NCI-H146 treated with DMSO at 0.1 percent for 48 hours (cell line): ENCODE measurements at regions not wholly inside any gene's neighbourhood (a gene's known extent, or its start where the extent isn't known, plus 50 kb on each side); places are given as distances from the start of the nearest gene placed in this dataset.

ENCODE experiments used
- DNase-seq: peaks from one replicate; lab custom pipeline; 2025; ENCODE audit not compliant: unreplicated experiment; lab: John Stamatoyannopoulos, UW

DNA sequence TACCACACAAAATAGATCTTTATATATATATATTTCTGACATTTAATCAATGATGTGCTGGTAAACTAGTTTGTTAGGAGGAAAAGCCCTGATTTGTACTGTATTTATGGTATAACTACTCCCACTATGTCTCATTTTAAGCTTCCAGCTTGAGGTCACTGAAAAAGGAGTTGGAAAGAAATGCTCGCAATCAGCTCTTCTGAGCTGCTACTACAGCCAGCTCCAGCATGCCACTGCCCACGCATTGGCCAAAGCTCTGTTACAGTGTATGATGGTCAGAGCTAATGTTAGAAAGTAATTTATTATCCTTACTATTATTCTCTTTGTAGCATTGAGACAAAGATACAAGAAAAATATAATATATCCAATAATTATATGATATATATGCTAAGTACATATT, 55.0 kb upstream of the PCED1B start:
- no peak for DNase-seq

DNA sequence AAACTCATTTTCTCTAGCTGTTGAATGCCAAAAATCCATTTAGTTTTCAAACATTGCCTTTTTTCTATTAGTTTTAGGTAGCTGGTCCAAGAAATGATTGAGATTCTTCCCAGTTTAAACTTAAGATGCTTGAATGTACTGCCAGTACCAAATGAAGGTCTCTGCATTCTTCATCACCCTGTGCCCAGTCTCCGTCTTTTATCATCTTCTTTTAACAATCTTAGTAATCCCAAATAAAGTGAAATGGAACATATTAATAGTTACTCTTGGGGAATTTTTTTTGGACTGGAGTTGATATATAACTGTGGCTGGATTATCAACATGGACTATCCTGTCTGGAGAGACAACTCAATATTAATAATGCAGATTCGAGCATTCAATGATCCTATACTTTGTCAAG, 54.1 kb upstream of the PCED1B start:
- no peak for DNase-seq

DNA sequence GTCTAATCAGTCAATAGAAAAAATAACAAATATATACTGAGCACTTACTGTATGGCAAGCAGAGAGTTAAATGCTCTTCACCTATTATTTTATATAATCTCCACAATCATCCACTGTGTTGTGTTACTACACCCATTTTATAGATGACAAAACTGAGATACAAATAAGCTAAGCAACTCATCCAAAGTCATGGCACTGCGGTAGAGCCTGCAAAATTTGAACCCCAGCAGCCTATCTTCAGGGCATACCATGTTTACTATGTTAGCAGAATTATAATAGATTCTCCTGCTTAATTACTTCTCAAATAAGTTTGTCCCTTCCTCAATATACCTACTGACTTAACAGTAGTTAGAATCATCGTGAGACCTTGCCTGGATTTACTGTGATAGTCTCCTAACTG, 53.6 kb upstream of the PCED1B start:
- DNase-seq = no peak

DNA sequence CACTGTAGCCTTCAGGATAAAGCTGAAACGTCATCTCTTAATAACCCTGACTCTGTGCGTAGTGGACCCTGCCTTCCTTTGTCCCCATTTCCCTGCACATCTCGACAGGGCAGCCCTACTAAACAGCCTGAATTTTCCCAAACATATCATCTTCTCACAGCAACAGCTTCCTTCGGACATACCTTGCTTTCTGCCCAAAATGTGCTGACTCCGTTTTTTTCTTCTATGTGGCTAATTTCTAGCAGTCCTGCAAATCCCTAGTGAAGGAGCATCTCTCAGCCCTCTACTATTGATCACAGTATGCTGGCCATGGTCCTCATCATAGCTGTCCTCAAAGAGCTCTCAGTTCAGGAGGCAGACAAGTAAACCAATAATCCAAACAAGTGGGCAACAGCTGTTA, 53.1 kb upstream of the PCED1B start:
- DNase-seq = no peak
